Kidney (tissue), 13 donors: ENCODE measurements at regions not wholly inside any gene's neighbourhood (a gene's known extent, or its start where the extent isn't known, plus 50 kb on each side); places are given as distances from the start of the nearest gene placed in this dataset.

Experiments
- DNase-seq, 5 donors: peaks; one replicate each; pipeline ENCODE4 v3.0.0-alpha.2; 2013 to 2020
- FAIRE-seq: peaks from 2 replicates; lab custom pipeline; 2012; peaks lifted over from hg19 to GRCh38; lab: Jason Lieb, UNC
- H3K27ac ChIP-seq, 2 donors: one replicate each; pipeline ENCODE4 v1.7.0; 2013; ENCODE audit warnings: low read depth in 2 of 2, low read length in 2 of 2, inconsistent platforms in 1 of 2
- H3K27me3 ChIP-seq: one replicate; pipeline ENCODE4 v1.7.1; 2013; ENCODE audit warnings: low read length, inconsistent platforms; ENCODE audit not compliant: control insufficient read depth, insufficient read depth
- H3K36me3 ChIP-seq, 3 donors: one replicate each; pipeline versions ENCODE4 v1.7.0 to v1.7.1; 2013; ENCODE audit warnings: low read length in 3 of 3, control low read depth in 1 of 3, inconsistent platforms in 1 of 3; ENCODE audit not compliant: insufficient read depth in 3 of 3, control insufficient read depth in 2 of 3
- H3K4me1 ChIP-seq, 3 donors: one replicate each; pipeline versions ENCODE4 v1.7.0 to v1.7.1; 2013; ENCODE audit warnings: low read length in 3 of 3, inconsistent platforms in 1 of 3, low read depth in 1 of 3; ENCODE audit not compliant: control insufficient read depth in 2 of 3, insufficient read depth in 2 of 3
- H3K4me3 ChIP-seq, 3 donors: one replicate each; pipeline versions ENCODE4 v1.7.0 to v1.8.1; 2013; ENCODE audit warnings: low read length in 3 of 3, control low read depth in 1 of 3, inconsistent platforms in 1 of 3
- H3K9ac ChIP-seq, 3 donors: one replicate each; pipeline versions ENCODE4 v1.7.0 to v1.7.1; 2013; ENCODE audit warnings: low read length in 3 of 3, control low read depth in 1 of 3, inconsistent platforms in 1 of 3
- H3K9me3 ChIP-seq, 3 donors: one replicate each; pipeline versions ENCODE4 v1.7.0 to v1.7.1; 2013; ENCODE audit warnings: low read length in 3 of 3, control low read depth in 1 of 3, inconsistent platforms in 1 of 3; ENCODE audit not compliant: control insufficient read depth in 2 of 3, insufficient read depth in 1 of 3
- intact Hi-C: fragments of 100-400 bp; cut with DNase I; formaldehyde crosslinking; loops from one replicate; pipeline ENCODE4 v1.11.1; 2022
- TF ChIP-seq, protein P1 (sequence below): IDR thresholded peaks from 3 replicates; pipeline ENCODE4 v1.5.1; 2012; ENCODE audit warnings: mild to moderate bottlenecking, moderate library complexity, borderline replicate concordance; ENCODE audit not compliant: insufficient read depth; ENCODE audit errors: extremely low read depth
- donor health status: control.
- donor health status: control.
- donor health status: control.
- donor health status: control.
- donor health status: control.
- donor health status: DM: yes; HTN: yes; CAD: no.
- donor health status: Normal renal cell carcinoma (clear cell type).

DNA sequence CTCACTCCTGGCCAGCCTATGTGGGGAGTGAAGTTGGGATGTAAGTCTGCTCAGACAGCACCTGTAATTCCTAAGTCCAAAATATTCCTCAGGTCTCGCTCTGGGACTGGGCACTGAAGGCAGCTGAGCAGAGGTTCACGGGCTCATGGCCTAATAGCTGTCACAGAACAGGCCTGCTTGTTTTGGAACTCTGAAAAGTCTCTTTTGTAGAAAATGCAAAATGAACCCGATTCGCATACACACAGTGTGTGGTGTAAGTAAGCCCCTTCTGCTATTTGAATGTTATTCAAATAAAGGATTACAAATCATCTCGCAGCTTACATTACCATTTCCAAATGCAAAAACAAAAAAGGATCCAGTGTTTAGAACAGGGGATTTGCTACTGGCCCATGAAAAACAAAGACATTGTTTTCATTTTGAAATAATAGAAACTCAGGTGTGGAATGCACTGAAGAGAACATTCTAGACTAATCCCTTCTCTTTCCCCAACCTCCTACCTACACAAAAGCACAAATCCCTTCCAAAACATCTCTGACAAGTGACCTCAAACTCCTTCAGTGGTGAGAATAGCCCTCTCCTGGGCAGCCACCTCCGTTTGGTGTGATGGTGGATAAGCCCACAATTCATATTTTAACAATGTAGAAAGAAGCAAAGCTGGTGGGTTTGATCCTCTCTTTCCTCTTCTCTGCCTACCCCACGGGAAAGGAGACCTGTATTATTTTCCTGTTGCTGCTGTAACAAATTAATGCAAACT, 118.3 kb upstream of the NCK2 start:
- intact Hi-C loops = no loop called here
- no peak overlapping the region for H3K27ac ChIP-seq
- H3K27me3 ChIP-seq = no peaks in the 10 kb centered on the region
- peaks cover 0 to 2% (median 0%) of the 10 kb centered on the region in 3 donors for H3K4me1 ChIP-seq
- DNase-seq = no peak
- no peak for FAIRE-seq
- no peaks in the 10 kb centered on the region for H3K9me3 ChIP-seq
- no peak overlapping the region for H3K9ac ChIP-seq
- H3K36me3 ChIP-seq = no peaks in the 10 kb centered on the region
- TF ChIP-seq, protein P1, sequence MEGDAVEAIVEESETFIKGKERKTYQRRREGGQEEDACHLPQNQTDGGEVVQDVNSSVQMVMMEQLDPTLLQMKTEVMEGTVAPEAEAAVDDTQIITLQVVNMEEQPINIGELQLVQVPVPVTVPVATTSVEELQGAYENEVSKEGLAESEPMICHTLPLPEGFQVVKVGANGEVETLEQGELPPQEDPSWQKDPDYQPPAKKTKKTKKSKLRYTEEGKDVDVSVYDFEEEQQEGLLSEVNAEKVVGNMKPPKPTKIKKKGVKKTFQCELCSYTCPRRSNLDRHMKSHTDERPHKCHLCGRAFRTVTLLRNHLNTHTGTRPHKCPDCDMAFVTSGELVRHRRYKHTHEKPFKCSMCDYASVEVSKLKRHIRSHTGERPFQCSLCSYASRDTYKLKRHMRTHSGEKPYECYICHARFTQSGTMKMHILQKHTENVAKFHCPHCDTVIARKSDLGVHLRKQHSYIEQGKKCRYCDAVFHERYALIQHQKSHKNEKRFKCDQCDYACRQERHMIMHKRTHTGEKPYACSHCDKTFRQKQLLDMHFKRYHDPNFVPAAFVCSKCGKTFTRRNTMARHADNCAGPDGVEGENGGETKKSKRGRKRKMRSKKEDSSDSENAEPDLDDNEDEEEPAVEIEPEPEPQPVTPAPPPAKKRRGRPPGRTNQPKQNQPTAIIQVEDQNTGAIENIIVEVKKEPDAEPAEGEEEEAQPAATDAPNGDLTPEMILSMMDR = no peak
- no peak overlapping the region for H3K4me3 ChIP-seq

DNA sequence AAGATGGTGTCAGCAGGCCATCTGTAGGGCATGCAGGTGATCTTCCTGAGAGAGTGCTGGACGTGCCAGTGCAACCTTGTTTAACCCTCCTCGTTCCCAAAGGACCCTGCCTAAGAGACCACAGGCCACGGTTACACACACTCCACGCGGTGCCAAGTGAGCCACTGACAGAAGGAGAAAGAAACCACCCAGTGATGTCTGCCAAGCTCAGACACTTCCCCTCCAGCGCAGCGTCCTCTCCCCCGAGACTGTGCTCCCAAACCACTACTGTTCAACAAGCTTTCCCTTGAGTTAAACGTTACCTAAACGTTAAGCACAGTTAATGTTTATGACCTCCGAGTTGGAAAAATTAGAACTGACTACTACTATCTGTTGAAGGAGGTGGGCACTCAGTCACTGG, 119.1 kb upstream of the NCK2 start:
- intact Hi-C loops = no loop called here
- TF ChIP-seq, protein P1 = no peak
- Histone ChIP-seq H3K9ac (no peak overlapping the region), H3K4me1 (peaks cover 0 to 2% (median 0%) of the 10 kb centered on the region in 3 donors), H3K9me3 (no peaks in the 10 kb centered on the region), H3K4me3 (no peak overlapping the region), H3K36me3 (no peaks in the 10 kb centered on the region), H3K27me3 (no peaks in the 10 kb centered on the region), H3K27ac (no peak overlapping the region)
- FAIRE-seq = no peak
- peak in 1 of 5 donors; percentile 32 for DNase-seq

DNA sequence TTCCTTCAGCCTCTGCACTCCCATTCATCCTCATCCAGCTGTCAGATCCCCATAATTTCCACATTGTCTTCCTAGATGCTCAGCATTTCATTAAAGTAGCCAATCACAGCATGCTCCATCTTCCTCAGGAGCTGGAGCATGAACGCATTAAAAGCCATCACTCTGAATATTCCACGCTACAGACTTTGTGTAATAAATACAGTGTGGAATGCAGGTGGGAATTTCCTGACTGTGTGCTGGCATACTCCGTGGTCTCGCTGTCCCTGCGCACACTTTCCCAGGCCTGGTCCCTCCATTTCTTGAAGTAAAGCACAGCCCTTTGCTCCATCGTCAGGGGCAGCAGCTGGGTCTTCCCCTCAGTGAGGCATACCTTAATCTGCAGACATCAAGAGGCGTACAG, 123.7 kb upstream of the NCK2 start:
- FAIRE-seq = no peak
- no peak overlapping the region for H3K4me3 ChIP-seq
- intact Hi-C loops = no loop called here
- H3K27ac ChIP-seq = no peak overlapping the region
- no peaks in the 10 kb centered on the region for H3K27me3 ChIP-seq
- peaks cover 0 to 2% (median 0%) of the 10 kb centered on the region in 3 donors for H3K4me1 ChIP-seq
- no peak for DNase-seq
- H3K36me3 ChIP-seq = no peaks in the 10 kb centered on the region
- TF ChIP-seq, protein P1 = no peak
- no peak overlapping the region for H3K9ac ChIP-seq
- H3K9me3 ChIP-seq = no peaks in the 10 kb centered on the region

DNA sequence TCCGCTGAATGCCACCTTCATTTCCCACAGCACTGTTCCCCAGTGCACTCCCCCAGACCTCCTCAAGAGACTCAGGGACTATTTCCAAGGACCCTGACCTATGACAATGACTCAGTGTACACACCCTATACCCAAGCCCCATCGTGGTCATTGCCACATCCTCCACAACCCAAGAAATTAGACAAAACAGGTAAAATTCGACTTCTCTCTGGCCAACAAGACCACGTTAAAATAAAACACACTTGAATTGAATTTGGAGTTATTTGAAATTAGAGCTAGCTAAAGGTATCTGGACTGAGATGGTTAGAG, 126.4 kb upstream of the NCK2 start:
- intact Hi-C loops = no loop called here
- H3K4me1 ChIP-seq = no peaks in the 10 kb centered on the region
- H3K9ac ChIP-seq = no peak overlapping the region
- H3K9me3 ChIP-seq = no peaks in the 10 kb centered on the region
- FAIRE-seq (no peak), DNase-seq (no peak)
- TF ChIP-seq, protein P1 = no peak
- no peaks in the 10 kb centered on the region for H3K27me3 ChIP-seq
- H3K4me3 ChIP-seq = no peak overlapping the region
- no peak overlapping the region for H3K27ac ChIP-seq
- H3K36me3 ChIP-seq = no peaks in the 10 kb centered on the region
